ENCODE measurements at regions not wholly inside any gene's neighbourhood (a gene's known extent, or its start where the extent isn't known, plus 50 kb on each side); places are given as distances from the start of the nearest gene placed in this dataset.

DNA sequence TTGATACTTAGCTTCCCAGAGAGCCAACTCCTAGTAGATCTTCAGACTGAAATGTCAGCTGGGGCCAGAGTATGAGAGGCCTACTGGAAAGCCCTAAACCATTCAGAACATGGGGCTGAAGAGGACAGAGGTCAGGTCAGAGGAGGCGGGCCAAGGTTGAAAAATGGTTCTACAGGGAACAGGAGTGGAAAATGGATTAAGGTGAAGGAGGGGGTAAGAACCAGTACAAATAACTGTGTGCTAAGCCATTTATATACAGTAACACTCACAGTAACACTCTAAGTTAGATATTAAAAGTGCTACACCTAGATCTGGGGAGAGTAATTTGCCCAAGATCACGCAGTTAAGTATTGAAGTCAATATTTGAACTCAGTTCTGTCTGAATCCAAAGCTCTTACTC lies 313.2 kb upstream of the MAP3K7 start:
- no peaks in the 10 kb centered on the region for H3K36me3 ChIP-seq (ENCODE audit: control insufficient read depth, insufficient read depth, low read length)
- H3K9ac ChIP-seq (ENCODE audit: low read depth, low read length) = no peak overlapping the region
- H3K4me3 ChIP-seq (ENCODE audit: low read depth, low read length) = no peak overlapping the region
- no peak overlapping the region for H3K27ac ChIP-seq (ENCODE audit: low read depth, low read length)
- H3K9me3 ChIP-seq (ENCODE audit: control insufficient read depth, insufficient read depth, low read length) = no peaks in the 10 kb centered on the region
- H3K27me3 ChIP-seq (ENCODE audit: control insufficient read depth, insufficient read depth, low read length) = no peaks in the 10 kb centered on the region
- 0 out of 2 replicates have a peak, but pooled peaks cover 3% of the 10 kb centered on the region for H3K4me1 ChIP-seq (ENCODE audit: control insufficient read depth, insufficient read depth, low read length)

DNA sequence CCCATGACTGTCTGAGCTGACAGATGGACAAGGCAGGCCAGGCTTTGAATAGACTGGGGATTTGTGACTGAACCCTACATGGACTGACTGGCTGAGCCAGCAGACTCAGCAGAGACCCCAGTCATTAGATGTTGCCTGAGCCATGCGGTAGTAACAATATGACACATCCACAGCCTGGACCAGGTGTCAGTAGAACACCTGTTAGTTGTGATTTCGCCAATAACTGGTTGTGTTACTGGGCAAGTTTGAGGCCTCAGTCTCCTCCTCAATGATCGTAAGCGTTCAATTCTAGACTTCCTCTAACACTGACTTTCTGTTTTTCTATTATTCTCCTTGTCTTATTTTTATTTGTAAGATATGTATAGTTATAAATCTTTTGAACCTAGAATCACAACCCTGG lies 311.9 kb upstream of the MAP3K7 start:
- Histone ChIP-seq H3K9ac (ENCODE audit: low read depth, low read length) (no peak overlapping the region), H3K27me3 (ENCODE audit: control insufficient read depth, insufficient read depth, low read length) (no peaks in the 10 kb centered on the region; the same call in 1 of the 2 replicates), H3K27ac (ENCODE audit: low read depth, low read length) (no peak overlapping the region), H3K4me1 (ENCODE audit: control insufficient read depth, insufficient read depth, low read length) (0 out of 2 replicates have a peak, but pooled peaks cover 3% of the 10 kb centered on the region), H3K9me3 (ENCODE audit: control insufficient read depth, insufficient read depth, low read length) (no peaks in the 10 kb centered on the region), H3K4me3 (ENCODE audit: low read depth, low read length) (no peak overlapping the region), H3K36me3 (ENCODE audit: control insufficient read depth, insufficient read depth, low read length) (no peaks in the 10 kb centered on the region)

DNA sequence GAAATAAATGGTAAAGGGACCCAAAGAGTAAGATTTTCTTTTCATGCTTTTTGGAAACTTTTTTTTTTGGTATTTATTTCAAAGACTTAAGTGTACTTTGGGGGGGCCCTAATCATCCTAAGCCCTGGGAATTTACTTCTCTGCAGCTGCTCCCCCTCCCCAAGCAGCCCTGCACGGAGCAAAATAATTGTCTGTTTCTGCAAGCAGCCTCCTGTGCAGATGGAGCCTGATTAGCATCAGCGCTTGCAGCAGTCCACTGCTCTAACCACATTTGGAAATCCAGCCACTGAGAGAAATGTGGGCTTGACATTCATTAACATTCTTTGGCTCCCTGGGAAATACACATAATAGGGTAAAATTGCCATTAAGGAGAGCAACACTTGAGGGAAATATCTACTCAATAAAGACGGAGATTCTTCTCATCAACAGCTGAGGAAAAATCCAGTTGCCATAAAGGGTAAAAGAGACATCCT lies 309.2 kb upstream of the MAP3K7 start:
- Histone ChIP-seq H3K4me1 (ENCODE audit: control insufficient read depth, insufficient read depth, low read length) (peaks cover 8% of the 10 kb centered on the region), H3K9ac (ENCODE audit: low read depth, low read length) (no peak overlapping the region), H3K27ac (ENCODE audit: low read depth, low read length) (no peak overlapping the region), H3K9me3 (ENCODE audit: control insufficient read depth, insufficient read depth, low read length) (no peaks in the 10 kb centered on the region), H3K27me3 (ENCODE audit: control insufficient read depth, insufficient read depth, low read length) (no peaks in the 10 kb centered on the region; the same call in 1 of the 2 replicates), H3K36me3 (ENCODE audit: control insufficient read depth, insufficient read depth, low read length) (no peaks in the 10 kb centered on the region), H3K4me3 (ENCODE audit: low read depth, low read length) (no peak overlapping the region)

DNA sequence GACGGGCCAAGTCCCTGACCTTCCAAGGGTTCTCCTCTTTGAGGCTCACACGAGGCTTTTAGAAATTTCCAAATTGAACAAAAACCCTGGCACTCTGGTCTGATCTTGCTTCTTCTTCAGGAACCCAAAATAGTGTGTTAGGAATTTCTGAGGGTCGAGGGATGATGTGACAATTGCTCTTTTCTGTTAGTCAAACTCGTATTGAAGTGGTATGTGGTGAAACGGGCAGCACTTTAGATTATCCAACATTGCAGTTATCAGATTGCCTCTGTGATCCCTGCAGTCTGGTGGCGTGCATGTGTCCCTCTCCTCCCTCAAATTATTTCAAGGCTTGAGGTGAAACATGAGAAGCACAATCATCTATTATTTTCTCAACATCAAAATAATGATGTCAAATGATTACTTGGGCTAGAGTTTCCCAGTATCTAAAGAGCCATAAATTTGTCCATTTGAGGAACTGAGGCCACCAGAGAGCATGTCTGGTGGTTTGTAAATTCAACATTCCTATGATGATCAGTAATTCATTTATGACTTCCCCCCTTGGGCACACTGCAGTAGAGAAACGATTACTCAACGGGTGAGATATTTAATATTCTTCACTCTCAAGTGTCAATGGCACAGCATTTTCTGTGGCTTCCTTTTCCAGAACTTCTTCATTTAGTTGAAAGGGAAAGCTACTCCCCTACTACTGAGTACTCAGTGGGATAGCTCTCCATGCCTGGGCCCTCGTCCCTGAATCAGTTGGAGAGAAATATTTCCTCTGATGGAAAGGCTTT lies 308.6 kb upstream of the MAP3K7 start:
- Histone ChIP-seq H3K9me3 (ENCODE audit: control insufficient read depth, insufficient read depth, low read length) (no peaks in the 10 kb centered on the region), H3K4me1 (ENCODE audit: control insufficient read depth, insufficient read depth, low read length) (peaks cover 14% of the 10 kb centered on the region), H3K4me3 (ENCODE audit: low read depth, low read length) (no peak overlapping the region), H3K9ac (ENCODE audit: low read depth, low read length) (no peak overlapping the region), H3K27ac (ENCODE audit: low read depth, low read length) (no peak overlapping the region), H3K27me3 (ENCODE audit: control insufficient read depth, insufficient read depth, low read length) (no peaks in the 10 kb centered on the region; the same call in 1 of the 2 replicates), H3K36me3 (ENCODE audit: control insufficient read depth, insufficient read depth, low read length) (no peaks in the 10 kb centered on the region)

DNA sequence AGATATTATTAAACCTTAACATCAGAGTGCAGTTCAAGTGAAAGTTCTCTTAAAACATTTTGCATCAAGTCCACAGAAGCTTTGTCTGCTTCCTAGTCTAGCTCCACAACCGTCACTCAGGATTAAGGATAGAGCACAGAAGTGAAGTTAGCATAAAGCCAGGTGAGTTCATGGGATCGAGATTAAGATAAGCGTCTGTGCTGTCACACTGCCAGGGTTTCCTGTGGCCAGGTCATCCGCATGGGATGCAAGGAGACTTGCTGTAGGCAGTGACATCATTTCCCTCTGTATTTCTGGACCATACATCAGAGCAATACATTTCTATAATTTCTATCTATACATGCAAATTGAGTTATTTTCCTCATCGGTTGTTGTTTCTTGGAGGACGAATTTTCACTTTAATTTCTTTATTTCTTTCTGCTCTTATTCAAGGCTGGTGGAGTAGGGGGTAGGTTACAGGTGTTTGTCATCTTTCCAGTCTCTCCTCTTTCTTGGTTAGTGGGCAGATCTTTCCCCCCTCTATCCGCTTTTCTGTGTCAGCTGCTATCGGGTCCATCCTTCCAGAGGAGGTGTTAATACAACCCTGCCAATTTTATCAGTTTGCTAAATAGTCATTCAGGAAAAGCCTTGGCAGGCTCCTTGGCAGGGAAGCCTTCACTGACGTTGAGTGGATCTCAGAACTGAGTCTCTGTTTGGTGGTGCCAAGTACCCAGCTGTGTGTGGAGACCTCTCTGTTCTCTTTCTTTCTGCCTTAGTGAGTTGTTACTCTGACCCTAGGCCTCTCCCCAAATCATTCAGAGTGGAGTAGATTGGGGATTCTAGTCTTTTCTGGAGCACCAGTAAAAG lies 307.6 kb upstream of the MAP3K7 start:
- Histone ChIP-seq H3K9me3 (ENCODE audit: control insufficient read depth, insufficient read depth, low read length) (no peaks in the 10 kb centered on the region), H3K9ac (ENCODE audit: low read depth, low read length) (no peak overlapping the region), H3K36me3 (ENCODE audit: control insufficient read depth, insufficient read depth, low read length) (no peaks in the 10 kb centered on the region), H3K27me3 (ENCODE audit: control insufficient read depth, insufficient read depth, low read length) (no peaks in the 10 kb centered on the region; the same call in 1 of the 2 replicates), H3K4me1 (ENCODE audit: control insufficient read depth, insufficient read depth, low read length) (peaks cover 20% of the 10 kb centered on the region), H3K27ac (ENCODE audit: low read depth, low read length) (no peak overlapping the region), H3K4me3 (ENCODE audit: low read depth, low read length) (no peak overlapping the region)

DNA sequence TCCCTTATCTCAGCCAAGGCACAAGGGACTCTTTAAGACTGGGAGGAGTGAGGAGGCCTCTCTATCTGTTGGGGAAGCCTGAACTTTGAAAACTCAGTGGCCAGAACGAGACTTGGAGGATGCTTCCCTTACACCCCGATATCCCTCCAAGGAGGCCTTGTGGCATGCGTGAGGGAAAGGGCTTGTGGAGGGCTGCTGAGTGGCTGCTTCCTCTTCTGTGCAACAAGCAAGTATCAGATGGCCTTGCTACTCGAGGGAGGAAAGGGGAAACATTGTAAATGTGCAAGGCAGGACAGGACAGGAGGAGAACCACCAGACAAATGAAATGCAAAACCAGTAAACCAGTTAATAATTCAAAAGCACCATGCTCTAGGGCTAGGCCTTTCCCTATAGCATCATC lies 306.5 kb upstream of the MAP3K7 start:
- no peak overlapping the region for H3K9ac ChIP-seq (ENCODE audit: low read depth, low read length)
- H3K4me3 ChIP-seq (ENCODE audit: low read depth, low read length) = no peak overlapping the region
- H3K9me3 ChIP-seq (ENCODE audit: control insufficient read depth, insufficient read depth, low read length) = no peaks in the 10 kb centered on the region
- no peaks in the 10 kb centered on the region; the same call in 1 of the 2 replicates for H3K27me3 ChIP-seq (ENCODE audit: control insufficient read depth, insufficient read depth, low read length)
- no peaks in the 10 kb centered on the region for H3K36me3 ChIP-seq (ENCODE audit: control insufficient read depth, insufficient read depth, low read length)
- H3K27ac ChIP-seq (ENCODE audit: low read depth, low read length) = no peak overlapping the region
- H3K4me1 ChIP-seq (ENCODE audit: control insufficient read depth, insufficient read depth, low read length) = peaks cover 20% of the 10 kb centered on the region

DNA sequence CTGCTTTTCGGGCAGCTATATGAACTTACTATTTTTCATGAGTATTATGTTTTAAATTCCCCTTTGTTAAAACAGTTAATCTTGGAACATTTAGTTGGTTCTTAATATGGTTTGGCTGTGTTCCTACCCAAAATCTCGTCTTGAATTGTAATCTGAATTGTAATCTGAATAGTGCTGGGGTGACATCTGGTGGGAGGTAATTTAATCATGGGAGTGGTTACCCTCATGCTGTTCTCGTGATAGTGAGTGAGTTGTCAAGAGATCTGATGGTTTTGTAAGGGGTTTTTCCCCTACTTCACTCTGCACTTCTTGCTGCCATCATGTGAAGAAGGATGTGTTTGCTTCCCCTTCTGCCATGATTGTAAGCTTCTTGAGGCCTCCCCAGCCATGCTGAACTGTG lies 305.4 kb upstream of the MAP3K7 start:
- Histone ChIP-seq H3K36me3 (ENCODE audit: control insufficient read depth, insufficient read depth, low read length) (no peaks in the 10 kb centered on the region), H3K27me3 (ENCODE audit: control insufficient read depth, insufficient read depth, low read length) (no peaks in the 10 kb centered on the region; the same call in 1 of the 2 replicates), H3K27ac (ENCODE audit: low read depth, low read length) (no peak overlapping the region), H3K4me3 (ENCODE audit: low read depth, low read length) (no peak overlapping the region), H3K4me1 (ENCODE audit: control insufficient read depth, insufficient read depth, low read length) (peaks cover 20% of the 10 kb centered on the region), H3K9me3 (ENCODE audit: control insufficient read depth, insufficient read depth, low read length) (no peaks in the 10 kb centered on the region), H3K9ac (ENCODE audit: low read depth, low read length) (no peak overlapping the region)

DNA sequence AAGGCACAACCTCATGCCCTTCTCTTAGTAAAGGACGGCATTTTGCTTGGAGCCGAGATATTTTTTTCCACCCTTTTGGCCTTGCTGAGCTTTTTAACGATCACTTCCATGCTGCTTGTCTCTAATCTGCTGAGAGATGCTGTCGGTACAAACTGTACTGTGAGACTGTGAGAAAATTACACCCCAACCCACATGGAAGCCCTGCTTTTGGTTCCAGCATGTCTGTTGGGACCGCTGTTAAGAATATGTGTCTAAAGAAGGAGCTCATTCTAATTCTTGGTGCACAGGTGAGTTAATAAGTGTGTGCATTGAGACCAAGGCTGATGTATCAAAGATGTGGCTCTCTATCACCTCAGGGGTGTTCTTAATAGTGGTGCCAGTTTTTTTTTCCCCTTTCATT lies 304.5 kb upstream of the MAP3K7 start:
- H3K4me3 ChIP-seq (ENCODE audit: low read depth, low read length) = no peak overlapping the region
- H3K27me3 ChIP-seq (ENCODE audit: control insufficient read depth, insufficient read depth, low read length) = no peaks in the 10 kb centered on the region; the same call in 1 of the 2 replicates
- H3K9me3 ChIP-seq (ENCODE audit: control insufficient read depth, insufficient read depth, low read length) = no peaks in the 10 kb centered on the region
- no peaks in the 10 kb centered on the region for H3K36me3 ChIP-seq (ENCODE audit: control insufficient read depth, insufficient read depth, low read length)
- no peak overlapping the region for H3K9ac ChIP-seq (ENCODE audit: low read depth, low read length)
- H3K4me1 ChIP-seq (ENCODE audit: control insufficient read depth, insufficient read depth, low read length) = peaks cover 19% of the 10 kb centered on the region
- peak overlapping the region; percentile 8 for H3K27ac ChIP-seq (ENCODE audit: low read depth, low read length)

DNA sequence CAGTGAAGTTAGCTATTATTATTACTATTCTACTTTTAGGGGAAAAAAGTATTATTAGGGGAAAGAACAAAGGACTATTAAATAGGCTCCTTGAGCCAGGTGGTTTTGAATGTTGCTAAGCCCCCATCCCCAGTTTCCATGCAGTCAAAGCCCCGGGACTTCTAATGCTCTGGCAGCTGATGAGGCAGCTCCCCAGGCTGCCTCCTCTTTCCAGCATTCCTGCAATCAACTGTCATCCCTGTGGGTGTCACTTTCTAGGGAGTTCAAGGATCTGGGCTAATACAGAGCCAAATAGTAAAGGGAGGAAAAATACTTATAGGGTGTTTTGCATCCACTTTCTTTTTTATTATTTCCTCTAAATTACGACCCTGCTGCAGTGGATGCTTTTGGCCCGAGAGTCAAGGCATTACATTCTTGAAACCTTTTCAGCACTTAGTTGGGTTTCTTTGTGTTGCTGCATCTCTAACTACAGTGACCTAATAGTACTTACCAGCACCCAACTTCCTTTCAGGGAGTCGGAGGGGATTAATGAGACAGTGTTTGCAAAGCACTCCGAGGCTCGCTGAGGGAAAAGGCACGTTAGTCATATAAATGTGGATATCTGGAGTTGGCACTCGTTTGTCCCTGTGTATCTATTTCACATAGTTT lies 303.9 kb upstream of the MAP3K7 start:
- no peaks in the 10 kb centered on the region for H3K36me3 ChIP-seq (ENCODE audit: control insufficient read depth, insufficient read depth, low read length)

DNA sequence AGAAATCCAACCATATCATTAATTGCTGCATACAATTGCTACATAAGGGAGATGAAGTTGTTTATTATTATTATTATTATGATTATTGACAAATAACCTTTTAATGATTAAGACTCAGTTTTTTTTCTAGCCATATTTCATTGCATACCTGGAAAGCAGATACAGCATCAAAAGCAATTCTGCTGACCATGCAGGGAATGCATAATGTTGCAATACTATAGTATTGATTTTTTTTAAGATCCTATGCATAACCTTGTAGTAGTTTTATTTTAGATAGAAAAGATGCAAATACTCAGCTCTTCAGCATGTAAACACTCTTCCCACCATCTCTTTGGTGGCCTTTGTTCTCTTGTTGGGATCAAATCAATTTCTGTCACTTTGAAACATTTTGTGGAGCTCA lies 300.9 kb upstream of the MAP3K7 start:
- Histone ChIP-seq H3K27me3 (ENCODE audit: control insufficient read depth, insufficient read depth, low read length) (no peaks in the 10 kb centered on the region; the same call in 1 of the 2 replicates), H3K4me1 (ENCODE audit: control insufficient read depth, insufficient read depth, low read length) (peaks cover 16% of the 10 kb centered on the region)

More for the DNA sequence above, 303.9 kb upstream of the MAP3K7 start:
- no peak overlapping the region for H3K4me3 ChIP-seq (ENCODE audit: low read depth, low read length)
- H3K9ac ChIP-seq (ENCODE audit: low read depth, low read length) = no peak overlapping the region
- H3K27ac ChIP-seq (ENCODE audit: low read depth, low read length) = peak overlapping the region; percentile 8
- H3K4me1 ChIP-seq (ENCODE audit: control insufficient read depth, insufficient read depth, low read length) = peaks cover 16% of the 10 kb centered on the region
- no peaks in the 10 kb centered on the region; the same call in 1 of the 2 replicates for H3K27me3 ChIP-seq (ENCODE audit: control insufficient read depth, insufficient read depth, low read length)
- no peaks in the 10 kb centered on the region for H3K9me3 ChIP-seq (ENCODE audit: control insufficient read depth, insufficient read depth, low read length)

More for the DNA sequence above, 300.9 kb upstream of the MAP3K7 start:
- Histone ChIP-seq H3K9me3 (ENCODE audit: control insufficient read depth, insufficient read depth, low read length) (peaks cover 7% of the 10 kb centered on the region; the same call in 1 of the 2 replicates), H3K36me3 (ENCODE audit: control insufficient read depth, insufficient read depth, low read length) (no peaks in the 10 kb centered on the region), H3K27ac (ENCODE audit: low read depth, low read length) (no peak overlapping the region), H3K4me3 (ENCODE audit: low read depth, low read length) (no peak overlapping the region), H3K9ac (ENCODE audit: low read depth, low read length) (no peak overlapping the region)

Data from HUES48 (cell line).